ENCODE measurements at regions not wholly inside any gene's neighbourhood (a gene's known extent, or its start where the extent isn't known, plus 50 kb on each side); places are given as distances from the start of the nearest gene placed in this dataset.

DNA sequence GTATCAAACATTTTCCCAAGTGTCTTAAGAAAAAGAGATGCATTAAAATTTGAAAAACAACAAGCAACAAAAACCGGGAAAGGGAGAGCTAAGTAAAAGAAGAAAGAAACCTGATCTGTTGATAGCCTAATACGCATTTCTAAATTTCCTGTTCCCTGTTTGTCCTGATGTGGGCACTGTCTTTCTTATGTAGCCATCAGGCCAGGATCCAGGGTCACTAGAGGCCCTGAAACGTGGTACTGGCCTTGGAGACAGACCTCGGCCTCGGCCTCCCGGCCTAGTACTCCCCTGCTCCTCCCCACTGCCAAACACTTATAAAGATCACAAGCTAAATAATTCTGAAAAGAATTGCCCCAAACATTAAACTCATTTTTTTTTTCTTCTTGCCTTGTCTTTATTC is 547.2 kb downstream of the IRX1 start:
- TF ChIP-seq EP300 (IDR thresholded peaks at IDR 0.05) (no peak), POLR2AphosphoS5 (IDR thresholded peaks at IDR 0.05) (no peak), POLR2A (IDR thresholded peaks at IDR 0.05) (no peak)
- TF ChIP-seq, protein P1, sequence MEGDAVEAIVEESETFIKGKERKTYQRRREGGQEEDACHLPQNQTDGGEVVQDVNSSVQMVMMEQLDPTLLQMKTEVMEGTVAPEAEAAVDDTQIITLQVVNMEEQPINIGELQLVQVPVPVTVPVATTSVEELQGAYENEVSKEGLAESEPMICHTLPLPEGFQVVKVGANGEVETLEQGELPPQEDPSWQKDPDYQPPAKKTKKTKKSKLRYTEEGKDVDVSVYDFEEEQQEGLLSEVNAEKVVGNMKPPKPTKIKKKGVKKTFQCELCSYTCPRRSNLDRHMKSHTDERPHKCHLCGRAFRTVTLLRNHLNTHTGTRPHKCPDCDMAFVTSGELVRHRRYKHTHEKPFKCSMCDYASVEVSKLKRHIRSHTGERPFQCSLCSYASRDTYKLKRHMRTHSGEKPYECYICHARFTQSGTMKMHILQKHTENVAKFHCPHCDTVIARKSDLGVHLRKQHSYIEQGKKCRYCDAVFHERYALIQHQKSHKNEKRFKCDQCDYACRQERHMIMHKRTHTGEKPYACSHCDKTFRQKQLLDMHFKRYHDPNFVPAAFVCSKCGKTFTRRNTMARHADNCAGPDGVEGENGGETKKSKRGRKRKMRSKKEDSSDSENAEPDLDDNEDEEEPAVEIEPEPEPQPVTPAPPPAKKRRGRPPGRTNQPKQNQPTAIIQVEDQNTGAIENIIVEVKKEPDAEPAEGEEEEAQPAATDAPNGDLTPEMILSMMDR (IDR thresholded peaks at IDR 0.05): no peak
- no peaks in the 10 kb centered on the region for H3K9me3 ChIP-seq
- H3K27ac ChIP-seq: no peak overlapping the region
- no peaks in the 10 kb centered on the region for H3K36me3 ChIP-seq
- H3K4me3 ChIP-seq: no peak overlapping the region
- 29 to 47% methylated on average over 3 to 6 of the region's 6 CpGs for WGBS, 2 donors (ENCODE audit: low coverage in 1 of 2)
- H3K27me3 ChIP-seq: no peaks in the 10 kb centered on the region
- no peak for ATAC-seq
- H3K4me1 ChIP-seq: no peaks in the 10 kb centered on the region

DNA sequence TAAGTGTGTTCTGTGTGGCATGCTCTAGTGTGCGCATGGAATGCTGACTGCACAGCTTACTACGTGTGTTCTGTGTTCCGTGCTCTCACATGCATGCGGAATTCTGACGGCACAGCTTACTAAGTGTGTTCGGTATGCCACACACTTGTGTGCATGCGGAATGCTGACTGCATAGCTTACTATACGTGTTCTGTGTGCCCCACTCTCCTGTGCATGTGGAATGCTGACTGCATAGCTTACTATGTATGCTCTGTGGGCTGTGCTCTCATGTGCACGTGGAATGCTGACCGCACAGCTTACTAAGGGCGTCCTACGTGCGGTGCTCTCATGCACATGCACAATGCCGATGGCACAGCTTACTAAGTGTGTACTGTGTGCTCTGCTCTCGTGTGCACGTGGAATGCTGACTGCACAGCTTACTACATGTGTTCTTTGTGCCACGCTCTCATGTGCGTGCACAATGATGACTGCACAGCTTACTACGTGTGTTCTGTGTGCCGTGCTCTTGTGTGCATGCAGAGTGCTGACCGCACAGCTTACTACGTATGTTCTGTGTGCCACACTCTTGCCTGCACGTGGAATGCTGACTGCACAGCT is 548.9 kb downstream of the IRX1 start:
- no peak overlapping the region for H3K4me3 ChIP-seq
- WGBS, 2 donors (ENCODE audit: low coverage in 1 of 2): 93 to 97% methylated on average over 8 to 17 of the region's 23 CpGs

DNA sequence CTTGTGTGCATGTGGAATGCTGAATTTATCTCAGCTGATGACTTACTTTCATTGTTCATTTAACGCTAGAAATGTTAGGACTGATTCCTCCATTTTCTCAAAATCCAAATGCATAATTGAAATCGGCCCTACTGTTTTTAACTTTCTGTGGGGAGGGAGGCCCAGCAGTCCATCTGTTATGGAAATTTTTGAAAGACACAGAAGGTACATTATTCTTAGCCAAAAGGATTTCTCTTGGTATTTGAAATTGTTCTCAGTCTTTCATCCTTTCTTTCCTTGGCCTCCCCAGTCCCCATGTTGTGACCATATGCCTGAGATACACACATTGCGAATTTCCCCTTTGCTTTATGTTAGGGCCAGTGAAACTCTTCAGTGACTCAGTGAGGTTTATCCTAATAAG is 549.9 kb downstream of the IRX1 start:
- H3K27me3 ChIP-seq: no peaks in the 10 kb centered on the region
- no peak overlapping the region for H3K4me3 ChIP-seq
- H3K27ac ChIP-seq: no peak overlapping the region
- TF ChIP-seq POLR2A (IDR thresholded peaks at IDR 0.05): no peak
- TF ChIP-seq, protein P1 (IDR thresholded peaks at IDR 0.05): no peak
- TF ChIP-seq EP300 (IDR thresholded peaks at IDR 0.05): no peak
- no peak for TF ChIP-seq POLR2AphosphoS5 (IDR thresholded peaks at IDR 0.05)
- no peaks in the 10 kb centered on the region for H3K36me3 ChIP-seq
- WGBS, 2 donors (ENCODE audit: low coverage in 1 of 2): 83 to 90% methylated on average over 3 of the region's 3 CpGs
- H3K4me1 ChIP-seq: no peaks in the 10 kb centered on the region
- ATAC-seq: no peak
- no peaks in the 10 kb centered on the region for H3K9me3 ChIP-seq

More for the DNA sequence above, 548.9 kb downstream of the IRX1 start:
- Histone ChIP-seq H3K9me3 (no peaks in the 10 kb centered on the region), H3K27ac (no peak overlapping the region), H3K27me3 (no peaks in the 10 kb centered on the region), H3K36me3 (no peaks in the 10 kb centered on the region), H3K4me1 (no peaks in the 10 kb centered on the region)
- ATAC-seq: no peak
- TF ChIP-seq EP300 (IDR thresholded peaks at IDR 0.05) (no peak), POLR2A (IDR thresholded peaks at IDR 0.05) (no peak), POLR2AphosphoS5 (IDR thresholded peaks at IDR 0.05) (no peak)
- TF ChIP-seq, protein P1 (IDR thresholded peaks at IDR 0.05): no peak

DNA sequence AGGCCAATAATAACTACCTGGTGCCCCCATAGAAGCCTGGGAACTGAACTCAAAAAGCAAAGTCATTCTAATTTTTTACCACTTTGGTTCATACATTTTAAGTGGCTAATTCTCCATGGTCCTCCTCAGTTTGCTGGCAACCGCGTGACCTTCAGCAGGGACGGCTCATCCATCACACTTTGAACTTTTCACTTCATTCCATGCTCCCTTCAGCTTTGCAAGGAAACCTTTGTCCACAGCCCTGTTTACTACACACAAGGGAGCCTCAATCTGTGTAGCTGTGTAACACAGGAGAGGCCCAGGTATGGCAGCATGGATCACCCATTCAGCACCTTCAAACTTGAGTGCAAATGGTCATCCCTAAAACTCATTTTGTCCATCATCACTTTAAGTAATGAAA is 552.4 kb downstream of the IRX1 start:
- ATAC-seq: no peak
- TF ChIP-seq EP300 (IDR thresholded peaks at IDR 0.05) (no peak), POLR2A (IDR thresholded peaks at IDR 0.05) (no peak), POLR2AphosphoS5 (IDR thresholded peaks at IDR 0.05) (no peak)
- TF ChIP-seq, protein P1 (IDR thresholded peaks at IDR 0.05): no peak
- H3K36me3 ChIP-seq: no peaks in the 10 kb centered on the region
- H3K4me3 ChIP-seq: no peak overlapping the region
- 67 to 78% methylated on average over 2 to 3 of the region's 3 CpGs for WGBS, 2 donors (ENCODE audit: low coverage in 1 of 2)
- no peaks in the 10 kb centered on the region for H3K27me3 ChIP-seq
- no peaks in the 10 kb centered on the region for H3K4me1 ChIP-seq
- no peaks in the 10 kb centered on the region for H3K9me3 ChIP-seq
- no peak overlapping the region for H3K27ac ChIP-seq

DNA sequence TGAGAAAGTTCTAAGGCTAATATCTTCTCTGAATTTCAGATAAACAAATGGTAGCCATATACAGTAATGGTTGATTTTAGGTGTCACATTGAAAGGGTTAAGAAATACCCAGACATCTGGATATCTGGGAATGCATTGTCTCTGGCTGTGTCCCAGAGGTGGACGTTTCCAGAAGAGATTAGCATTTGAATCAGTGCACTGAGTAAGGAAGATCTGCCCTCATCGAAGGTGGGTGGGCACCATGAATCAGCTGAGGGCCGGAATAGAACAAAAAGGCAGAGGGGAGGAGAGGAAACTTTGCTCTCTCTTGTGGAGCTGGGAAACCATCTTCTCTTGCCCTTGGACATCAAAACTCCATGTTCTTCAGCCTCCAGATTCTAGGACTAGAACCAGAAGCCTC is 554.4 kb downstream of the IRX1 start:
- Histone ChIP-seq H3K27ac (no peak overlapping the region), H3K27me3 (no peaks in the 10 kb centered on the region), H3K36me3 (no peaks in the 10 kb centered on the region), H3K4me1 (no peaks in the 10 kb centered on the region), H3K9me3 (peaks cover 0 to under 1% (median 0%) of the 10 kb centered on the region in 3 donors), H3K4me3 (no peak overlapping the region)
- ATAC-seq: no peak
- WGBS, 2 donors (ENCODE audit: low coverage in 1 of 2): 36 to 42% methylated on average over 2 to 3 of the region's 3 CpGs
- TF ChIP-seq POLR2A (IDR thresholded peaks at IDR 0.05) (no peak), POLR2AphosphoS5 (IDR thresholded peaks at IDR 0.05) (no peak), EP300 (IDR thresholded peaks at IDR 0.05) (no peak)
- TF ChIP-seq, protein P1 (IDR thresholded peaks at IDR 0.05): no peak
